GM18907 (cell line): ENCODE measurements at regions not wholly inside any gene's neighbourhood (a gene's known extent, or its start where the extent isn't known, plus 50 kb on each side); places are given as distances from the start of the nearest gene placed in this dataset.
A peak's percentile ranks its signal among the peaks of the same experiment; 100 is the strongest.

ENCODE experiments used
- ATAC-seq: cut with Tn5 transposase; IDR thresholded peaks from one replicate; pipeline ENCODE4 v1.9.1; 2021; ENCODE audit warnings: mild to moderate bottlenecking, moderate library complexity; ENCODE audit not compliant: unreplicated experiment

GRCh38 chr2:150983314-150983897 lies 278.3 kb downstream of the RBM43 start:
- ATAC-seq, result no peak

GRCh38 chr2:150981826-150982225 lies 279.8 kb downstream of the RBM43 start:
- ATAC-seq, result no peak

DNA sequence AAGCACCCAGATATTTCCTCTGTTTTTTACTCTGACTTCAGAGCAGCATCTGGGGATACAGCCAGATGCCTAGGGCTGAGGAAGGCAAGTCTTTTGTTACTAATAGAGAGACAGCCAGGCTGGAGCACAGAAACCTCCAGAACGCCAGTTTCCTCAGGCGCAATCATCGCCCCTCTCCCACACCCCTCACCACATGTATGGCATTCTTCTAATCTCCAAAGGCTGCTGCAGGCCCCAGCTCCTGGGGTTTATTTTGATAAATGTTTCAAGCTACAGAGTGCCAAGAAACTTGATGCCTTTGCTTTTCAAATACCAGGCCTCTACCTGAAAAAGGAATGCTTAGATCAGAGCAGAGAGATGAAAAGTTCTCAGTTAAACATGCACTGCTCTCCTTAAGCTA lies 283.6 kb downstream of the RBM43 start:
- no peak for ATAC-seq

DNA sequence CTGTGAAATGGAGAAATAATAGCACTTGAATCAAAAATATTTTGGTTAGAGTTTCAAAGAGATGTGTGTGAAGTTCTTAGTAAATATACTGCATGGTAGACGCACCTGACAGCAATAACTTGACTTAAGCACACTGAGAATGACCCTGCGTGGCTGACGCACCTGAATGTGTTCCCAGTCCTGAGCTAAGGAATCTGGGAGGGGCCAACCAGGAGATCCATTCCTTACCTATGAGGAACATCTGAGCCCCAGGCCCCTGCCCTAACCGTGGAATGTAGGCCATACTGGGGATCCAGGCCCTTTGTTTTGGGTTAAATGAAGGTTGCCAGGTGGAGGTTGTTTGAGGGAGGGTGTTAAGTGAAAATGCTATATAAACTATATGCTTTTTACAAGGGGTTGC lies 284.4 kb downstream of the RBM43 start:
- ATAC-seq, result no peak

DNA sequence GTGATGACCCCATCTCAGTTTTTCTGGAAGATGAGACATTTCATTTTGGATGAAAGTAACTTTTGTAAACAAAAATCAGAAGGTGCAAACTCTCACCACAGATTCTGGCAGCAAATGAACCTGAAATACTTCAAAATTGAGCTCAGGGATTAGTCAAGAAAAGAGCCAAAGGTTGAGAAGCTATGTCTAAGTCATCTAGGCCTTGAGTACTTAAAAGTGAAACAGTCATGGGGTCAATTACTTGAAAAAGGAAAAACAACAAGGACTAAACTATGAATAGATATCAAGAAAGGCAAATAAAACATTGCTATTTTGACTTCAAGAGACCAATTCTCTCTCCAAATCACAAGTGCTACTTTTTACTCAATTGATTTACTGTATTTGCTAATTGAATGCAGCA lies 285.1 kb downstream of the RBM43 start:
- no peak for ATAC-seq

- no peak for ATAC-seq
Observed at GRCh38 chr2:150974864-150975263, 286.8 kb downstream of the RBM43 start.

DNA sequence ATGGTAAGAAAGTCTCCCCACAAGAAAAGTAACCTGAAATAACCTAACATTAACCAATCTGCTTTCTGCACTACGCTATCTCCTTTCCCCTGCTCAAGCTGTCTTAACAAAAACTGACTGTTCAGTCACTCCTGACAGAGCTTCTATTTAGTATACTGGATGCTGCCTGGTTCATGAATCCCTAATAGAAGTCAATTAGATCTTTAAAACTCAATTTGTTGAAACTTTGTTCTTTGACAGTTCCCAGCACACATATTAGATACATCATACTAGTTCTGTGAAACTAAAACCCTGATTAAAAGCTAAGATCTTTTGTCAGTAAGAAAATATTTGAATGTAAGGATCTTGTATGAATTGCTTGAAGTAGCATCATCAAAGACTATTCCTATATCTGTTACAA lies 287.4 kb downstream of the RBM43 start:
- no peak for ATAC-seq

DNA sequence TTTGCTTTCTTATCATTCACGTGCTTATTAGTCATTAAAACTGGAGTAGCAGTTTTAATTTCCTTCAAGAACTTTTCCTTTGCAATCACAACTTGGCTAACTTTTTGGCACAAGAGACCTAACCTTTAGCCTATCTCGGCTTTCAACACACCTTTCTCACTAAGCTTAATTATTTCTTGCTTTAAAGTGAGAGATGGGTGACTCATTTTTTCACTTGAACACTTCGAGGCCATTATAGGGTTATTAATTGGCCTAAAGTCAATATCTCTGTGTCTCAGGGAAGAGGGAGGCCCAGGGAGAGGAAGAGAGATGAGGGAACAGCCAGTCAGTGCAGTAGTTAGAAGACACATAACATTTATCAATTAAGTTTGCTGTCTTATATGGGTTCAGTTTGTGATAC lies 289.8 kb downstream of the RBM43 start:
- no peak for ATAC-seq

GRCh38 chr2:150963336-150963735 lies 298.3 kb downstream of the RBM43 start:
- no peak for ATAC-seq

- ATAC-seq, result no peak
Observed at GRCh38 chr2:150955231-150955630, 306.4 kb downstream of the RBM43 start.

DNA sequence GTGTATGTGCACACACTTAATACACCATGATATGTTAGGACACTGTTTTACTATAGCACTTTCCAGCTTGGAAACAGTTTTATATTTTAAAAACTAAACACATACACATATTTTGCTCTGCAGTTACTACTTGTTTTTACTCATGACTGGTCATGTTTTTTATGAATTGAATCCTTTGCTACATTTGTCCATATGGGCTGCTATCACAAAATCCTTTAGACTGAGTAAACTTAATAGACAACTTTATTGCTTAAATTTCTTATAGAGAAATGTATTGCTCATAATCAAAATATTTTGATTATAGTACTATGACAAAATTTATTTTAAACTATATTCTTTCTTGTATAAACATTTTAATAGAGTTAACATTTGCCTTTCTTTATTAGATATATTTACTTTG lies 314.8 kb downstream of the RBM43 start:
- no peak for ATAC-seq

GRCh38 chr2:150944315-150944714 lies 317.3 kb downstream of the RBM43 start:
- peak; percentile 83 for ATAC-seq

DNA sequence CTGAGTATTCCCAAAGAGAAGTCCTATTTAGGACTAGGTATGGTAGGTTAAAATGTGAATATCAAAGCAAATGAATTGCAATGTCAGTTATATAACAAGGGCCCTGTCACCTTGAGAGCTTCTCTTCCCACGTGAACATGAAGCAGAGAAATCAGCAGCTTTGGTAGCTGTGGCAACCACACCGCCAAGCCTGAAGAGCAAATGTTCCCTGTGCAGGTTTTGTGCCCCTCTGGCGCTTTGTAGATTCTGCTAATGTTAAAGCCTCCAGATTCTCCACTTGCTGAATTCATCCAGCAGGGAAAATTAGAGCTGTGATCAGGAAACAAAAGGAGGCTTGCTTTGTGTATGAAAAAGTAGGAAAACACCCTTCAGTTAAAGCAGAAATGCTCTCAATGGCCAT lies 322.6 kb downstream of the RBM43 start:
- ATAC-seq, result no peak

DNA sequence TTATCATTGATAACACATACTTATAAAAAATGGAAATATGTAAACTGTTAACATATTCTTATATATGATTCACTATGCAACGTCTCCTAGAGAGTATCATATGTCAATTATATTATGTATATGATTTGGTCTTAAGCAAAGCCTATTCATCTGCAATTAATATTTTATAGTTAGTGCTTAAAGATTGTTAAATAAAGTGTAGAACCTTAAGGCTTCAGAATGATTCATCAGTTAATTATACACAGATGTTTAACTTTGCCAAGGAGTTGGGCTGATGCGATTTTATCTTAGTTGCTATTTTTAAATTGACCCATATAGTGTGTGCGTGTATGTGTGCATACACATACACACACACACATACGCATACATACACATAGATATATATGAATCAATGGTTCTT lies 323.1 kb downstream of the RBM43 start:
- no peak for ATAC-seq

- no peak for ATAC-seq
Observed at GRCh38 chr2:150937030-150937429, 324.6 kb downstream of the RBM43 start.

- ATAC-seq, result no peak
Observed at GRCh38 chr2:150931451-150931850, 330.2 kb downstream of the RBM43 start.

GRCh38 chr2:150925611-150926010 lies 336.1 kb downstream of the RBM43 start:
- no peak for ATAC-seq

- ATAC-seq, result no peak
Observed at GRCh38 chr2:150924878-150925277, 336.8 kb downstream of the RBM43 start.

GRCh38 chr2:150919901-150920300 lies 341.8 kb downstream of the RBM43 start:
- ATAC-seq, result no peak

DNA sequence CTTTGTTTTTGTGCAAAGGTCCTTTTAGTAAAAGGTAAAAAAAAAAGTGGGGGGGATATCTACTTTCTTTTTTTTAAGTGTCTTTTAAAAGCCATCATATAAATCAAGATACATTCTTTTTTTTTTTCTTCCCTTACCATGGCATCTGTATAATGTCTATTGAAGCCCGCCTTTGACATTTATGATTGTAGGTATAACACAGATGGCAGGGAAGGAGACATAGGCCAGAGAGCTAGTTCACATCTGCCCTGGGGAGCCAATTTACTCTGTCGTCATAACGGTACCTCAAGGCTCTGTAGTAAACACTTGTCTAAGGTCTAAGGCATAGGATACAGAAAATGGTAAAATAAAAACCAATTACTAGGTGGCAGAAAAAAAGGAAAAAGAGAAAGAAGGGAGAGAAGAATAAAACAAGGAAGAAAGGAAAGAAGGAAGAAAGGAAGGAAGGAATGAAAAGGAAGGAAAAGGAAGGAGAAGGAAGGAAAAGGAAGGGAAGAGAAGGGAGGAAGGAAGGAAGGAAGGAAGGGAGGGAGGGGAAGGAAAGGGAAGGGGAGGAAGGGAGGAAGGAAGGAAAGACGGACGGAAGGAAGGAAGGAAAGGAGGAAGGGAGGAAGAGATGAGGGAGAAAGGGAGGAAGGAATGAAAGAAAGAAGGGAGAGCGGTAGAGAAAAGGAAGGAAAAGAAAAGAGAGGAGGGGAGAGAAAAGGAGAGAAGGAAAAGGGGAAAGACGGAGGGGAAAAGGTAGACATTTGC lies 343.5 kb downstream of the RBM43 start:
- ATAC-seq, result no peak

GRCh38 chr2:150916467-150917396 lies 344.9 kb downstream of the RBM43 start:
- ATAC-seq, result peak; percentile 40
